ENCODE measurements at regions not wholly inside any gene's neighbourhood (a gene's known extent, or its start where the extent isn't known, plus 50 kb on each side); places are given as distances from the start of the nearest gene placed in this dataset.

DNA sequence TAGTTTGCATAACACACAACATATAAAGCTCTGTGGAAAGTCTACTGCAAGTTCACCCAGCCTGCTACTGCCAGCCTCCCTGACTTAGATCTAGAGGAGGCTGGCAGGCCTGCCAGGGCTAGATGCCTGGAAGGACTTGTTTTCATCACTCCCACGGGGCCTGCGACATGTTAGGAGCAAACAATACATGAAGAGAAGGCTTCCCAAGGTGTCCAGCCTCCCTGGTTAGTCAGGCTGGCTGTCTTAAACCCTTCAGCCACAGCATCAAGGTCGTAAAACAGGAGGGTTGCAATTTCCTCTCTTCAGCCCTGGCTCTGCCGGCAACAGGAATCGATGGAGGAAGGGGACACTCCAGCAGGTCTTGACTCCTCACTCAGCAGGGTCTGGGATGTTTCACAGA is 104.5 kb downstream of the NGF start:
- peak; percentile 39 for DNase-seq (ENCODE audit: low spot score)
- Histone ChIP-seq H3K9me3 (ENCODE audit: low read depth, low read length, poor library complexity, severe bottlenecking) (no peaks in the 10 kb centered on the region), H3K4me3 (ENCODE audit: low read depth, low read length, poor library complexity, severe bottlenecking) (no peak overlapping the region), H3K27me3 (replicated peaks; ENCODE audit: insufficient read depth, low read depth, low read length, poor library complexity) (no peaks in the 10 kb centered on the region), H3K27ac (ENCODE audit: low read depth, low read length, poor library complexity, severe bottlenecking) (no peak overlapping the region), H3K36me3 (ENCODE audit: insufficient read depth, low read length, poor library complexity, severe bottlenecking) (no peaks in the 10 kb centered on the region), H3K4me1 (ENCODE audit: insufficient read depth, low read length, poor library complexity, severe bottlenecking) (peaks cover 11% of the 10 kb centered on the region)
- TF ChIP-seq EZH2 (IDR thresholded peaks at IDR 0.05; ENCODE audit: borderline replicate concordance, low read depth, low read length, poor library complexity, severe bottlenecking): no peak
- TF ChIP-seq CTCF (conservative IDR thresholded peaks at IDR 0.05; ENCODE audit: low read depth, low read length): no peak
- intact Hi-C loops (cut with micrococcal nuclease; ENCODE audit: unreplicated experiment): no loop called here
- BruUV-seq (replicated peaks): no TSS peak
- CTCF ChIA-PET: no interaction called here
- POLR2A ChIA-PET (ENCODE audit: low non-redundant PET): no interaction called here

DNA sequence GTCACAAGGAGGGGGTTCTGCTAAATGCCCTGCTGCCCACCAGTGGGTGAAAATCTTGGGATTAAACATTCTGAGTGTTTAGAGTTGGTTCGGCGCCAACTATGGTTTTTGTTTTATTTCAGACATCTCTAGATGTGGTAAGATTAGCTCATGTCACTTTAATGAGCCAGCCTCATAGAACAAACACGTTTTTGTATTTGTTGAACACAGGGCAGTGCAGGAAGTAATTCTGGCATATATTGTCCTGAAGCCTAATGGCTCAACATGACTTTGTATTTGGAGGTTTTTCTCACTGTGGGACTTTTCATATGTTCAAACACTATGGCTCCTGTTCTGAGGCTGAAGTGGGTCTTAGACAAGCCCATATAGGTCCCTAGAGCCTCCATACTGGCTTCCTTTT is 107.8 kb downstream of the NGF start:
- POLR2A ChIA-PET (ENCODE audit: low non-redundant PET): interaction anchor here (0.6 kb wide), 1 partner anchor 65 kb away, joined by 4 read pairs; no protein-coding TSS in a partner anchor
- TF ChIP-seq EZH2 (IDR thresholded peaks at IDR 0.05; ENCODE audit: borderline replicate concordance, low read depth, low read length, poor library complexity, severe bottlenecking): no peak
- TF ChIP-seq CTCF (conservative IDR thresholded peaks at IDR 0.05; ENCODE audit: low read depth, low read length): no peak
- H3K27ac ChIP-seq (ENCODE audit: low read depth, low read length, poor library complexity, severe bottlenecking): no peak overlapping the region
- no peaks in the 10 kb centered on the region for H3K27me3 ChIP-seq (replicated peaks; ENCODE audit: insufficient read depth, low read depth, low read length, poor library complexity)
- BruUV-seq (replicated peaks): no TSS peak
- CTCF ChIA-PET: no interaction called here
- H3K9me3 ChIP-seq (ENCODE audit: low read depth, low read length, poor library complexity, severe bottlenecking): no peaks in the 10 kb centered on the region
- DNase-seq (ENCODE audit: low spot score): peak; percentile 28
- peaks cover 11% of the 10 kb centered on the region for H3K4me1 ChIP-seq (ENCODE audit: insufficient read depth, low read length, poor library complexity, severe bottlenecking)
- H3K36me3 ChIP-seq (ENCODE audit: insufficient read depth, low read length, poor library complexity, severe bottlenecking): no peaks in the 10 kb centered on the region
- no peak overlapping the region for H3K4me3 ChIP-seq (ENCODE audit: low read depth, low read length, poor library complexity, severe bottlenecking)
- intact Hi-C loops (cut with micrococcal nuclease; ENCODE audit: unreplicated experiment): no loop called here

GRCh38 chr1:115229016-115229415 is 109.0 kb downstream of the NGF start:
- Histone ChIP-seq H3K27me3 (replicated peaks; ENCODE audit: insufficient read depth, low read depth, low read length, poor library complexity) (no peaks in the 10 kb centered on the region), H3K27ac (ENCODE audit: low read depth, low read length, poor library complexity, severe bottlenecking) (no peak overlapping the region), H3K36me3 (ENCODE audit: insufficient read depth, low read length, poor library complexity, severe bottlenecking) (no peaks in the 10 kb centered on the region), H3K4me3 (ENCODE audit: low read depth, low read length, poor library complexity, severe bottlenecking) (no peak overlapping the region), H3K4me1 (ENCODE audit: insufficient read depth, low read length, poor library complexity, severe bottlenecking) (peaks cover 10% of the 10 kb centered on the region), H3K9me3 (ENCODE audit: low read depth, low read length, poor library complexity, severe bottlenecking) (no peaks in the 10 kb centered on the region)
- TF ChIP-seq CTCF (conservative IDR thresholded peaks at IDR 0.05; ENCODE audit: low read depth, low read length) (no peak), EZH2 (IDR thresholded peaks at IDR 0.05; ENCODE audit: borderline replicate concordance, low read depth, low read length, poor library complexity, severe bottlenecking) (no peak)
- POLR2A ChIA-PET (ENCODE audit: low non-redundant PET): interaction anchor here (0.7 kb wide), 1 partner anchor 53 kb away, joined by 3 read pairs; no protein-coding TSS in a partner anchor
- CTCF ChIA-PET: no interaction called here
- intact Hi-C loops (cut with micrococcal nuclease; ENCODE audit: unreplicated experiment): no loop called here
- no peak for DNase-seq (ENCODE audit: low spot score)
- BruUV-seq (replicated peaks): no TSS peak
